ENCODE measurements at regions not wholly inside any gene's neighbourhood (a gene's known extent, or its start where the extent isn't known, plus 50 kb on each side); places are given as distances from the start of the nearest gene placed in this dataset.

GRCh38 chr12:17778242-17778641 is 311.8 kb downstream of the RERGL start:
- H3K4me1 Mint-ChIP-seq (ENCODE audit: low read depth) = no peaks in the 10 kb centered on the region
- no peak overlapping the region for H3K27ac Mint-ChIP-seq (ENCODE audit: unreplicated experiment)
- TF ChIP-seq CTCF (IDR thresholded peaks at IDR 0.05) = no peak
- peaks cover 2% of the 10 kb centered on the region for H3K36me3 Mint-ChIP-seq (ENCODE audit: low read depth)
- no peak for DNase-seq (ENCODE audit: low spot score)
- no peaks in the 10 kb centered on the region for H3K27me3 Mint-ChIP-seq (ENCODE audit: low read depth)
- peaks cover 15% of the 10 kb centered on the region for H3K9me3 Mint-ChIP-seq (ENCODE audit: low read depth)
- no peak overlapping the region for H3K4me3 Mint-ChIP-seq (ENCODE audit: unreplicated experiment)

- H3K36me3 Mint-ChIP-seq (ENCODE audit: low read depth) = no peaks in the 10 kb centered on the region
- H3K27ac Mint-ChIP-seq (ENCODE audit: unreplicated experiment) = no peak overlapping the region
- TF ChIP-seq CTCF (IDR thresholded peaks at IDR 0.05) = no peak
- H3K4me3 Mint-ChIP-seq (ENCODE audit: unreplicated experiment) = no peak overlapping the region
- DNase-seq (ENCODE audit: low spot score) = no peak
- peaks cover 15% of the 10 kb centered on the region for H3K9me3 Mint-ChIP-seq (ENCODE audit: low read depth)
- no peaks in the 10 kb centered on the region for H3K27me3 Mint-ChIP-seq (ENCODE audit: low read depth)
- no peaks in the 10 kb centered on the region for H3K4me1 Mint-ChIP-seq (ENCODE audit: low read depth)
Observed at GRCh38 chr12:17763366-17763765, 326.6 kb downstream of the RERGL start.

GRCh38 chr12:17759982-17760381 is 330.0 kb downstream of the RERGL start:
- Mint-ChIP-seq H3K27me3 (ENCODE audit: low read depth) (no peaks in the 10 kb centered on the region), H3K36me3 (ENCODE audit: low read depth) (no peaks in the 10 kb centered on the region), H3K4me1 (ENCODE audit: low read depth) (no peaks in the 10 kb centered on the region), H3K9me3 (ENCODE audit: low read depth) (peaks cover 29% of the 10 kb centered on the region), H3K4me3 (ENCODE audit: unreplicated experiment) (no peak overlapping the region), H3K27ac (ENCODE audit: unreplicated experiment) (no peak overlapping the region)
- no peak for DNase-seq (ENCODE audit: low spot score)
- no peak for TF ChIP-seq CTCF (IDR thresholded peaks at IDR 0.05)
